Coronary artery (tissue), 2 donors: ENCODE measurements at regions not wholly inside any gene's neighbourhood (a gene's known extent, or its start where the extent isn't known, plus 50 kb on each side); places are given as distances from the start of the nearest gene placed in this dataset.
"Not testable (repeated sequence)": the region's sequence is repeated elsewhere in the genome, so short reads cannot be mapped to it uniquely, and the experiment has no call there.

Experiments
- DNase-seq: peaks from one replicate; pipeline ENCODE4 v3.0.0-alpha.2; 2017; ENCODE audit warnings: low spot score
- H3K27ac ChIP-seq, 2 donors: fragments of 200-600 bp; sonication (generic); one replicate each; pipeline ENCODE4 v1.5.1; 2016 to 2019
- H3K4me3 ChIP-seq: fragments of 200-600 bp; sonication (generic); 2 replicates; pipeline ENCODE4 v1.5.1; 2016; ENCODE audit warnings: mild to moderate bottlenecking, moderate library complexity
- TF ChIP-seq, protein P1 (sequence below): fragments of 200-600 bp; sonication (generic); IDR thresholded peaks from one replicate; pipeline ENCODE4 v1.5.1; 2019; ENCODE audit warnings: antibody characterized with exemption

- Histone ChIP-seq H3K27ac (no peak overlapping the region), H3K4me3 (no peak overlapping the region)
- TF ChIP-seq, protein P1, sequence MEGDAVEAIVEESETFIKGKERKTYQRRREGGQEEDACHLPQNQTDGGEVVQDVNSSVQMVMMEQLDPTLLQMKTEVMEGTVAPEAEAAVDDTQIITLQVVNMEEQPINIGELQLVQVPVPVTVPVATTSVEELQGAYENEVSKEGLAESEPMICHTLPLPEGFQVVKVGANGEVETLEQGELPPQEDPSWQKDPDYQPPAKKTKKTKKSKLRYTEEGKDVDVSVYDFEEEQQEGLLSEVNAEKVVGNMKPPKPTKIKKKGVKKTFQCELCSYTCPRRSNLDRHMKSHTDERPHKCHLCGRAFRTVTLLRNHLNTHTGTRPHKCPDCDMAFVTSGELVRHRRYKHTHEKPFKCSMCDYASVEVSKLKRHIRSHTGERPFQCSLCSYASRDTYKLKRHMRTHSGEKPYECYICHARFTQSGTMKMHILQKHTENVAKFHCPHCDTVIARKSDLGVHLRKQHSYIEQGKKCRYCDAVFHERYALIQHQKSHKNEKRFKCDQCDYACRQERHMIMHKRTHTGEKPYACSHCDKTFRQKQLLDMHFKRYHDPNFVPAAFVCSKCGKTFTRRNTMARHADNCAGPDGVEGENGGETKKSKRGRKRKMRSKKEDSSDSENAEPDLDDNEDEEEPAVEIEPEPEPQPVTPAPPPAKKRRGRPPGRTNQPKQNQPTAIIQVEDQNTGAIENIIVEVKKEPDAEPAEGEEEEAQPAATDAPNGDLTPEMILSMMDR: no peak
- DNase-seq: no peak
Observed at GRCh38 chr9:106107716-106108115, 413.4 kb downstream of the TMEM38B start.

GRCh38 chr9:106109706-106110105 lies 415.4 kb downstream of the TMEM38B start:
- not testable (repeated sequence) for DNase-seq, H3K4me3 ChIP-seq, H3K27ac ChIP-seq

DNA sequence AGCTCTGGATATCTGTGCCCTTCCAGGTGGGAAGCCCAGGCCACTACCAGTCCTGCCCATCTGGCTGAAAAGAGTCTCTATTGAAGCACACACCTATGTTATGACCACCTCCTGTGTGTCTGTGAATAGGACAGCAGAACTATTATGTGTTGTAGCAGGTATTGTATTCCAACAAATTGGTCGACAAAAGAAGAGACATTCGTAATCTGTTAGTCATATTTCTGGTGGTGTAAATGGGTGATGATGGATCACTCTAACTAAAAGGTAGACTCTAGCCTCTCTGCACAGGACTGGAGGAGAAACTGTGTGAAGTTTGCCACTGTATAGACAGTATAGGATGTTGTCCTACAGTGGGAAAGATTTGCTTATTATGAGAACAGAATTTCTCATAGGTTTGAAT lies 416.1 kb downstream of the TMEM38B start:
- no peak overlapping the region for H3K27ac ChIP-seq
- TF ChIP-seq, protein P1: no peak
- DNase-seq: no peak
- H3K4me3 ChIP-seq: no peak overlapping the region

GRCh38 chr9:106111039-106111730 lies 416.8 kb downstream of the TMEM38B start:
- TF ChIP-seq, protein P1: no peak
- H3K4me3 ChIP-seq: no peak overlapping the region
- no peak for DNase-seq
- H3K27ac ChIP-seq: no peak overlapping the region

DNA sequence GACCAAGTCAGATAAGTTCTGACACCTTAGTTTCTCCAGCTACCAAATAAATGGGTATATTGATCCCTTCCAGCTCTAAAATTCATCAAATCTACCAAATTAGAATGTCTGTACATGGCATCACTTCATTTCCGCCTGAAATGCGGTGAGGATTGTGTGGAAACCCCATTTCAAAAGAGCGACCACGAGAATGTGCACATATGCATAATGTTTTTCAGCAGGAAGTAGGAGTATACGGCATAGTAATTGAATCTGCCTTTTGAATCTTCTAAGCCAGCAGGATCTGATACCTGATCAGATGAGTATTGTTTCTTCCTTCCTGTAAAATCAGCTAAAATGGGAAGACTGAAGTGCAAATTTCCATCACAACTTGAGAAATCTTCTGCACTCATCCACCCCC lies 418.6 kb downstream of the TMEM38B start:
- TF ChIP-seq, protein P1: no peak
- no peak overlapping the region for H3K27ac ChIP-seq
- no peak overlapping the region for H3K4me3 ChIP-seq
- no peak for DNase-seq

DNA sequence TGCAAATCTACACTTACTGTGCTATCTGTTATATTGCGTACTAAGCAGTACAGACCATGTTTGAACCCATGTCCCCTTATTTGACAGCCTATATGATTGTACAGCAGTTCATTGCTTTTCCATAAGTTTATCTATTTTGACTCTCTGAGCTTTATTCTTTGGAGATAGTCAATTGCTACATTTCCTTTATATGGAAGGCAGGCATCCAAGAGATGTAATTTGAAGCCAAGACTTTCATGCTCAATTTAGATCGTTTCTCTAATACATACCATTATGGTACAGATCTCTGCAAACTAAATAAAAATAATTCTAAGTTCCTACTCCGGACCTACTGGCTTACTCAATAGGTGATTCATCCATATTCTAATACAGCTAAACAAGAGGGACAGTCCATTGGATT lies 424.8 kb downstream of the TMEM38B start:
- DNase-seq: no peak
- Histone ChIP-seq H3K27ac (no peak overlapping the region), H3K4me3 (no peak overlapping the region)
- TF ChIP-seq, protein P1: no peak

GRCh38 chr9:106120071-106120470 lies 425.7 kb downstream of the TMEM38B start:
- DNase-seq: no peak
- Histone ChIP-seq H3K27ac (no peak overlapping the region), H3K4me3 (no peak overlapping the region)
- TF ChIP-seq, protein P1: no peak
